ENCODE measurements at regions not wholly inside any gene's neighbourhood (a gene's known extent, or its start where the extent isn't known, plus 50 kb on each side); places are given as distances from the start of the nearest gene placed in this dataset.

DNA sequence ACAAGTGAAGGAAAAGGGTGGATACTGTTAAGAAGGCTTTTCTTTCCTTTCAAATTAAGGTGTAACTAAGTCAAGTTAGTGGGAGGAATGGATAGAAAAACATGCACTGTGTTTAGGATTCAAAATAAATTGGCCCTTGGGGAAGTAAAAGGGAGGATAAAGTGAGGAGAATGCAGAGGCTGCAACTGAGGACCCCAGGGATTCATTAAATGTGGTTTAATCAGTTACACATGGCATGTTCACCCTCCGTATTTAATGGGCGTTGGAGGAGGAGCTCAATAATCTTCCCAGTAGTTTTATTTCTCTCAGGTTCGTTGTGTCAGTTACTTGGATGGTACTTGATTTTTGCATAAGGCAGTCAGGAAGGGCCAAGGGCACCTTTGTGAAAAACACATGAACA is 966.3 kb downstream of the JRKL start:
- Histone ChIP-seq H3K4me1 (no peaks in the 10 kb centered on the region), H3K9me3 (peaks cover 0 to 5% of the 10 kb centered on the region in 2 donors), H3K36me3 (no peaks in the 10 kb centered on the region), H3K4me3 (no peak overlapping the region), H3K27ac (no peak overlapping the region), H3K27me3 (no peaks in the 10 kb centered on the region)
- in situ Hi-C loops (cut with MboI; ENCODE audit: low pct_ligation_motif_present in 1 of 4, low pct_unique_long_range_greater_than_20kb in 1 of 4, low sequenced_read_pairs in 3 of 4), result no loop called here
- WGBS, 2 donors (ENCODE audit: low coverage in 1 of 2), result 65 to 69% methylated on average over 3 of the region's 3 CpGs
- no peak for TF ChIP-seq CTCF (IDR thresholded peaks at IDR 0.05)
- no peak for TF ChIP-seq POLR2A (IDR thresholded peaks at IDR 0.05)
- TF ChIP-seq EP300 (IDR thresholded peaks at IDR 0.05; ENCODE audit: low read depth), result no peak
- no peak for TF ChIP-seq POLR2AphosphoS5 (IDR thresholded peaks at IDR 0.05)
- no peak for DNase-seq
- intact Hi-C loops (cut with DNase I; ENCODE audit: low total_unique reads), result no loop called here

- H3K9me3 ChIP-seq, result peaks cover 0 to 5% of the 10 kb centered on the region in 2 donors
- WGBS, 2 donors (ENCODE audit: low coverage in 1 of 2), result 86 to 92% methylated on average over 3 to 4 of the region's 4 CpGs
- H3K4me3 ChIP-seq, result no peak overlapping the region
- no peaks in the 10 kb centered on the region for H3K27me3 ChIP-seq
- no peaks in the 10 kb centered on the region for H3K36me3 ChIP-seq
- no peaks in the 10 kb centered on the region for H3K4me1 ChIP-seq
- in situ Hi-C loops (cut with MboI; ENCODE audit: low pct_ligation_motif_present in 1 of 4, low pct_unique_long_range_greater_than_20kb in 1 of 4, low sequenced_read_pairs in 3 of 4) (no loop called here), intact Hi-C loops (cut with DNase I; ENCODE audit: low total_unique reads) (no loop called here)
- no peak for TF ChIP-seq EP300 (IDR thresholded peaks at IDR 0.05; ENCODE audit: low read depth)
- TF ChIP-seq POLR2AphosphoS5 (IDR thresholded peaks at IDR 0.05), result no peak
- no peak for TF ChIP-seq POLR2A (IDR thresholded peaks at IDR 0.05)
- TF ChIP-seq CTCF (IDR thresholded peaks at IDR 0.05), result no peak
- DNase-seq, result no peak
- H3K27ac ChIP-seq, result no peak overlapping the region
Observed at GRCh38 chr11:97359016-97359415, 969.2 kb downstream of the JRKL start.

GRCh38 chr11:97361812-97362378 is 972.1 kb downstream of the JRKL start:
- Histone ChIP-seq H3K4me1 (no peaks in the 10 kb centered on the region), H3K36me3 (no peaks in the 10 kb centered on the region), H3K27me3 (no peaks in the 10 kb centered on the region), H3K27ac (no peak overlapping the region), H3K4me3 (no peak overlapping the region), H3K9me3 (peaks cover 0 to 3% of the 10 kb centered on the region in 2 donors)
- no peak for DNase-seq
- intact Hi-C loops (cut with DNase I; ENCODE audit: low total_unique reads) (no loop called here), in situ Hi-C loops (cut with MboI; ENCODE audit: low pct_ligation_motif_present in 1 of 4, low pct_unique_long_range_greater_than_20kb in 1 of 4, low sequenced_read_pairs in 3 of 4) (no loop called here)
- TF ChIP-seq CTCF (IDR thresholded peaks at IDR 0.05) (no peak), POLR2AphosphoS5 (IDR thresholded peaks at IDR 0.05) (no peak), EP300 (IDR thresholded peaks at IDR 0.05; ENCODE audit: low read depth) (no peak), POLR2A (IDR thresholded peaks at IDR 0.05) (no peak)
- WGBS, 2 donors (ENCODE audit: low coverage in 1 of 2), result 58% methylated on average over 1 of the region's 1 CpG; no CpG with 5 or more reads in 1 of the 2 donors

- H3K4me1 ChIP-seq, result no peaks in the 10 kb centered on the region
- peaks cover 0 to 3% of the 10 kb centered on the region in 2 donors for H3K9me3 ChIP-seq
- no peak overlapping the region for H3K27ac ChIP-seq
- no peaks in the 10 kb centered on the region for H3K27me3 ChIP-seq
- no peak for DNase-seq
- H3K36me3 ChIP-seq, result no peaks in the 10 kb centered on the region
- intact Hi-C loops (cut with DNase I; ENCODE audit: low total_unique reads) (no loop called here), in situ Hi-C loops (cut with MboI; ENCODE audit: low pct_ligation_motif_present in 1 of 4, low pct_unique_long_range_greater_than_20kb in 1 of 4, low sequenced_read_pairs in 3 of 4) (no loop called here)
- TF ChIP-seq POLR2A (IDR thresholded peaks at IDR 0.05) (no peak), POLR2AphosphoS5 (IDR thresholded peaks at IDR 0.05) (no peak), EP300 (IDR thresholded peaks at IDR 0.05; ENCODE audit: low read depth) (no peak), CTCF (IDR thresholded peaks at IDR 0.05) (no peak)
- H3K4me3 ChIP-seq, result no peak overlapping the region
Observed at GRCh38 chr11:97363331-97363730, 973.5 kb downstream of the JRKL start.
